ENCODE measurements at regions not wholly inside any gene's neighbourhood (a gene's known extent, or its start where the extent isn't known, plus 50 kb on each side); places are given as distances from the start of the nearest gene placed in this dataset.

DNA sequence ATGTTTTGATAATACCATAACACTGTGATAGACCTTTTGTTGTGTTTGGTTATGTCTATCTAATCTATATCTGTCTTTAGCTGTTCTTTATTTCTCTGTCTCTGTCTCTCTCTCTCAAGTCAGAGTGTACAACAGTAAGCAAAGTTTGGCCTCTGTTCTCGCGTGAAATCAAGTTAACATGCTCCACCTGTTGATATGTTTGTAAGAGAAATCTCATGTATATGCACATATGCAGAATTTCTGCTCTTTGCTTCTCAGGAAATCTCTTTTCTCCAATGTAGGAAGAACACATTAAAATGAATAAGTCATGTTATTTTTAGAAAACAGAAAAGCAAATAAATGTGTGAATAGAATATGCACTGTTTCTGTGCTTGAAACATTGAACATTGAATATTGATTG, 425.5 kb upstream of the SEMA6D start:
- POLR2A ChIA-PET: no interaction called here
- Histone ChIP-seq H3K36me3 (ENCODE audit: control insufficient read depth in 2 of 2, insufficient read depth in 2 of 2, low read length in 1 of 2) (no peaks in the 10 kb centered on the region), H3K27me3 (replicated peaks in 1 of 2; ENCODE audit: control insufficient read depth in 2 of 2, insufficient read depth in 2 of 2, low read length in 1 of 2) (no peaks in the 10 kb centered on the region), H4K20me1 (ENCODE audit: control insufficient read depth, insufficient read depth) (no peaks in the 10 kb centered on the region), H3K79me2 (ENCODE audit: control insufficient read depth, insufficient read depth, low read length) (no peaks in the 10 kb centered on the region), H3K4me1 (ENCODE audit: control insufficient read depth, insufficient read depth, low read length) (no peaks in the 10 kb centered on the region), H2AFZ (ENCODE audit: control insufficient read depth, low read depth, low read length) (no peak overlapping the region), H3K9me3 (replicated peaks; ENCODE audit: control insufficient read depth, insufficient read depth, low read length) (no peaks in the 10 kb centered on the region; the same call in 2 of the 3 replicates), H3K4me2 (ENCODE audit: control insufficient read depth, insufficient read depth) (no peak overlapping the region), H3K9ac (ENCODE audit: control insufficient read depth, insufficient read depth, low read length) (no peak overlapping the region), H3K27ac (ENCODE audit: control insufficient read depth, insufficient read depth) (no peak overlapping the region), H3K4me3 (no peak overlapping the region)
- CTCF ChIA-PET: no interaction called here
- SMC1A ChIA-PET (ENCODE audit: uncharacterized antibody, unreplicated experiment): no interaction called here
- DNase-seq (ENCODE audit: low read depth, low spot score): no peak
- in situ Hi-C loops (cut with MboI): no loop called here
- no peak for FAIRE-seq
- ATAC-seq: no peak
- RAD21 ChIA-PET (ENCODE audit: unreplicated experiment): no interaction called here
- BruUV-seq (replicated peaks): no TSS peak
- WGBS (ENCODE audit: insufficient coverage, insufficient replicate concordance, low lambda C conversion rate, missing lambda C conversion rate): 47% methylated on average over 2 of the region's 2 CpGs
- intact Hi-C loops (cut with micrococcal nuclease; ENCODE audit: unreplicated experiment): no loop called here
- TF ChIP-seq TAF1 (IDR thresholded peaks at IDR 0.05; ENCODE audit: borderline replicate concordance, low read depth, low read length) (no peak), HCFC1 (IDR thresholded peaks at IDR 0.05; ENCODE audit: low read length) (no peak), ZBTB4 (CRISPR knock-in tag; IDR thresholded peaks at IDR 0.05) (no peak), FOXK2 (IDR thresholded peaks at IDR 0.05) (no peak), KDM1A (IDR thresholded peaks at IDR 0.05; ENCODE audit: borderline replicate concordance) (no peak)

GRCh38 chr15:47292638-47293190, 424.6 kb upstream of the SEMA6D start:
- in situ Hi-C loops (cut with MboI): no loop called here
- CTCF ChIA-PET: no interaction called here
- no peaks in the 10 kb centered on the region for H3K4me1 ChIP-seq (ENCODE audit: control insufficient read depth, insufficient read depth, low read length)
- no peak overlapping the region for H3K9ac ChIP-seq (ENCODE audit: control insufficient read depth, insufficient read depth, low read length)
- SMC1A ChIA-PET (ENCODE audit: uncharacterized antibody, unreplicated experiment): no interaction called here
- no peaks in the 10 kb centered on the region for H3K27me3 ChIP-seq (replicated peaks in 1 of 2; ENCODE audit: control insufficient read depth in 2 of 2, insufficient read depth in 2 of 2, low read length in 1 of 2)
- no peaks in the 10 kb centered on the region for H3K36me3 ChIP-seq (ENCODE audit: control insufficient read depth in 2 of 2, insufficient read depth in 2 of 2, low read length in 1 of 2)
- DNase-seq (ENCODE audit: low read depth, low spot score): no peak
- no peak overlapping the region for H3K4me2 ChIP-seq (ENCODE audit: control insufficient read depth, insufficient read depth)
- H3K4me3 ChIP-seq: no peak overlapping the region
- ATAC-seq: no peak
- POLR2A ChIA-PET: no interaction called here
- BruUV-seq (replicated peaks): no TSS peak
- intact Hi-C loops (cut with micrococcal nuclease; ENCODE audit: unreplicated experiment): no loop called here
- no peaks in the 10 kb centered on the region for H3K79me2 ChIP-seq (ENCODE audit: control insufficient read depth, insufficient read depth, low read length)
- 22% methylated on average over 6 of the region's 6 CpGs for WGBS (ENCODE audit: insufficient coverage, insufficient replicate concordance, low lambda C conversion rate, missing lambda C conversion rate)
- no peak overlapping the region for H2AFZ ChIP-seq (ENCODE audit: control insufficient read depth, low read depth, low read length)
- H3K27ac ChIP-seq (ENCODE audit: control insufficient read depth, insufficient read depth): no peak overlapping the region
- no peaks in the 10 kb centered on the region; the same call in 2 of the 3 replicates for H3K9me3 ChIP-seq (replicated peaks; ENCODE audit: control insufficient read depth, insufficient read depth, low read length)
- no peak for FAIRE-seq
- H4K20me1 ChIP-seq (ENCODE audit: control insufficient read depth, insufficient read depth): no peaks in the 10 kb centered on the region
- RAD21 ChIA-PET (ENCODE audit: unreplicated experiment): no interaction called here
- TF ChIP-seq ZBTB4 (CRISPR knock-in tag; IDR thresholded peaks at IDR 0.05): no peak
- TF ChIP-seq NFIC (IDR thresholded peaks at IDR 0.05; ENCODE audit: low read depth, low read length): no peak
- no peak for TF ChIP-seq NFYB (IDR thresholded peaks at IDR 0.05; ENCODE audit: insufficient read depth, low read depth, low read length)
- TF ChIP-seq, protein P1, sequence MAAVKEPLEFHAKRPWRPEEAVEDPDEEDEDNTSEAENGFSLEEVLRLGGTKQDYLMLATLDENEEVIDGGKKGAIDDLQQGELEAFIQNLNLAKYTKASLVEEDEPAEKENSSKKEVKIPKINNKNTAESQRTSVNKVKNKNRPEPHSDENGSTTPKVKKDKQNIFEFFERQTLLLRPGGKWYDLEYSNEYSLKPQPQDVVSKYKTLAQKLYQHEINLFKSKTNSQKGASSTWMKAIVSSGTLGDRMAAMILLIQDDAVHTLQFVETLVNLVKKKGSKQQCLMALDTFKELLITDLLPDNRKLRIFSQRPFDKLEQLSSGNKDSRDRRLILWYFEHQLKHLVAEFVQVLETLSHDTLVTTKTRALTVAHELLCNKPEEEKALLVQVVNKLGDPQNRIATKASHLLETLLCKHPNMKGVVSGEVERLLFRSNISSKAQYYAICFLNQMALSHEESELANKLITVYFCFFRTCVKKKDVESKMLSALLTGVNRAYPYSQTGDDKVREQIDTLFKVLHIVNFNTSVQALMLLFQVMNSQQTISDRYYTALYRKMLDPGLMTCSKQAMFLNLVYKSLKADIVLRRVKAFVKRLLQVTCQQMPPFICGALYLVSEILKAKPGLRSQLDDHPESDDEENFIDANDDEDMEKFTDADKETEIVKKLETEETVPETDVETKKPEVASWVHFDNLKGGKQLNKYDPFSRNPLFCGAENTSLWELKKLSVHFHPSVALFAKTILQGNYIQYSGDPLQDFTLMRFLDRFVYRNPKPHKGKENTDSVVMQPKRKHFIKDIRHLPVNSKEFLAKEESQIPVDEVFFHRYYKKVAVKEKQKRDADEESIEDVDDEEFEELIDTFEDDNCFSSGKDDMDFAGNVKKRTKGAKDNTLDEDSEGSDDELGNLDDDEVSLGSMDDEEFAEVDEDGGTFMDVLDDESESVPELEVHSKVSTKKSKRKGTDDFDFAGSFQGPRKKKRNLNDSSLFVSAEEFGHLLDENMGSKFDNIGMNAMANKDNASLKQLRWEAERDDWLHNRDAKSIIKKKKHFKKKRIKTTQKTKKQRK (IDR thresholded peaks at IDR 0.05; ENCODE audit: low read depth, low read length): no peak

Data from GM12878 (cell line).